PC-9 (cell line): ENCODE measurements at regions not wholly inside any gene's neighbourhood (a gene's known extent, or its start where the extent isn't known, plus 50 kb on each side); places are given as distances from the start of the nearest gene placed in this dataset.
"Not testable (repeated sequence)": the region's sequence is repeated elsewhere in the genome, so short reads cannot be mapped to it uniquely, and the experiment has no call there.

Experiments
- BruUV-seq: library from RNA; stranded (reverse); fragments of 400-500 nt; replicated peaks from 2 replicates; lab custom pipeline; 2021; lab: Mats Ljungman, UMichigan
- CTCF ChIA-PET: fragments of 300-600 bp; sonication (Branson Sonifier 250); formaldehyde crosslinking; loops from one replicate; lab custom pipeline; 2022; ENCODE audit warnings: antibody characterized with exemption; lab: Charles Lee
- POLR2A ChIA-PET: fragments of 300-600 bp; sonication (Branson Sonifier 250); formaldehyde crosslinking; loops from one replicate; lab custom pipeline; 2022; ENCODE audit warnings: antibody characterized with exemption; ENCODE audit not compliant: unreplicated experiment; lab: Charles Lee
- DNase-seq, 2 experiments: peaks; one replicate each; pipeline versions ENCODE4 v3.0.0 to v3.0.0-alpha.2; 2015 to 2022; ENCODE audit warnings: mixed read lengths in 1 of 2
- H2AFZ ChIP-seq: fragments of 200-600 bp; sonication (generic); 2 replicates; pipeline ENCODE4 v1.8.1; 2017; ENCODE audit warnings: antibody characterized with exemption
- H3F3A ChIP-seq: fragments of 200-600 bp; sonication (generic); 2 replicates; pipeline ENCODE4 v1.8.1; 2017; ENCODE audit warnings: antibody characterized with exemption, mild to moderate bottlenecking, low read depth; ENCODE audit not compliant: insufficient read depth
- H3K27ac ChIP-seq: fragments of 200-600 bp; sonication (generic); 2 replicates; pipeline ENCODE4 v1.6.1; 2016; ENCODE audit warnings: mixed run types
- H3K27me3 ChIP-seq: fragments of 200-600 bp; sonication (generic); 2 replicates; pipeline ENCODE4 v1.6.1; 2016; ENCODE audit warnings: low read depth, mixed run types; ENCODE audit not compliant: insufficient read depth
- H3K36me3 ChIP-seq: fragments of 200-600 bp; sonication (generic); 2 replicates; pipeline ENCODE4 v1.6.1; 2016; ENCODE audit warnings: low read depth, mixed run types
- H3K4me1 ChIP-seq: fragments of 200-600 bp; sonication (generic); replicated peaks from 2 replicates; pipeline ENCODE4 v1.6.1; 2016; ENCODE audit warnings: mixed run types; ENCODE audit not compliant: insufficient read depth
- H3K4me2 ChIP-seq: fragments of 200-600 bp; sonication (generic); 2 replicates; pipeline ENCODE4 v1.6.1; 2017; ENCODE audit warnings: mixed run types
- H3K4me3 ChIP-seq: fragments of 200-600 bp; sonication (generic); 2 replicates; pipeline ENCODE4 v1.6.1; 2016; ENCODE audit warnings: mixed run types
- H3K79me2 ChIP-seq: fragments of 200-600 bp; sonication (generic); 2 replicates; pipeline ENCODE4 v1.6.1; 2017; ENCODE audit warnings: low read depth, mixed run types
- H3K9me2 ChIP-seq: fragments of 200-600 bp; sonication (generic); 2 replicates; pipeline ENCODE4 v1.8.1; 2017; ENCODE audit warnings: mild to moderate bottlenecking; ENCODE audit not compliant: insufficient read depth
- H3K9me3 ChIP-seq: fragments of 200-600 bp; sonication (generic); 2 replicates; pipeline ENCODE4 v1.8.1; 2016; ENCODE audit warnings: low read depth; ENCODE audit not compliant: insufficient read depth
- H4K20me1 ChIP-seq: fragments of 200-600 bp; sonication (generic); 2 replicates; pipeline ENCODE4 v1.8.1; 2017; ENCODE audit not compliant: insufficient read depth
- CTCF ChIP-seq: fragments of 200-600 bp; sonication (generic); conservative IDR thresholded peaks from 2 replicates; pipeline ENCODE4 v1.6.1; 2017; ENCODE audit warnings: mixed run types, antibody characterized with exemption, mild to moderate bottlenecking, moderate library complexity
- EZH2 ChIP-seq: fragments of 200-600 bp; sonication (generic); IDR thresholded peaks from 2 replicates; pipeline ENCODE4 v1.8.0; 2017; ENCODE audit warnings: antibody characterized with exemption, low read depth
- intact Hi-C: fragments of 100-400 bp; cut with micrococcal nuclease; formaldehyde crosslinking; loops from one replicate; pipeline ENCODE4 v1.10.0; 2022; ENCODE audit not compliant: unreplicated experiment

DNA sequence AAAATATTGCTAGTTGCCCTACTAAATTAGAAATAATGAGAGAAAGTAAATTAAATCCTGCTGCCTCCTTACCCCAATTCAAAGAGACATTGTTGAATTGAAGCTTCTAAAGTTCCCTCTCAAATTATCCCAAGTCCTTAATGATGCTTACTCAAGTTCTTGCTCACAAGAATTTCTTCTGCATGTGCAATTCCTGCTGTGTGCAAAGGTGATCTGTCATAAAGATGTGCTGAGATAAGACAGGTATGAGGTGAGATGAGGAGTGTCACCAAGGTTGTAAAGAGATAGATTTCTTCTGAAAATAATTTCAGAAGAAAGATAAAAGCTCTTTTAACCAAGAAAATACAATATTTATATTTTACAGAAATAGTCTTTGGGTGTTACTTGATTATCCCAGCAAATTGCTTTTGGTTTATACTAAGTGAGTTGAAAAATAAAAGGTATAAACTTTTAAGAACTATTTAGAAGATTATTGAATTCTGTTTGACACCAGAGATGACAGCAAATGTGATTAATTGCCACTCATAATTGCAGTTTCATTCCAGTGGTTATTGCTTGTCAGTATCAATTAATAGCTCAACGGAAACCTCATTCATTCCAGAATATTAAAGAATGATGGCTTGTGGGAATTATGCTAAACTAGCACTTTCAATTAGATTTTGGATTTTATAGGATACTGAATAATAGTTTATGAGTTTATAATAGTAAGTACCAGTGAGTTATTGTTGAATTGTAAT lies 674.3 kb downstream of the STK39 start:
- H3K36me3 ChIP-seq = no peaks in the 10 kb centered on the region
- CTCF ChIA-PET = no interaction called here
- no peaks in the 10 kb centered on the region for H3K4me1 ChIP-seq
- no peak overlapping the region for H3K27ac ChIP-seq
- DNase-seq = no peak
- no peaks in the 10 kb centered on the region for H3K9me2 ChIP-seq
- no TSS peak for BruUV-seq
- H3K79me2 ChIP-seq = no peaks in the 10 kb centered on the region
- H3K4me2 ChIP-seq = no peak overlapping the region
- no peaks in the 10 kb centered on the region for H3K9me3 ChIP-seq
- no peaks in the 10 kb centered on the region for H4K20me1 ChIP-seq
- intact Hi-C loops = no loop called here
- POLR2A ChIA-PET = no interaction called here
- TF ChIP-seq CTCF (no peak), EZH2 (no peak)
- H2AFZ ChIP-seq = no peak overlapping the region
- no peaks in the 10 kb centered on the region for H3F3A ChIP-seq
- no peaks in the 10 kb centered on the region for H3K27me3 ChIP-seq
- no peak overlapping the region for H3K4me3 ChIP-seq

DNA sequence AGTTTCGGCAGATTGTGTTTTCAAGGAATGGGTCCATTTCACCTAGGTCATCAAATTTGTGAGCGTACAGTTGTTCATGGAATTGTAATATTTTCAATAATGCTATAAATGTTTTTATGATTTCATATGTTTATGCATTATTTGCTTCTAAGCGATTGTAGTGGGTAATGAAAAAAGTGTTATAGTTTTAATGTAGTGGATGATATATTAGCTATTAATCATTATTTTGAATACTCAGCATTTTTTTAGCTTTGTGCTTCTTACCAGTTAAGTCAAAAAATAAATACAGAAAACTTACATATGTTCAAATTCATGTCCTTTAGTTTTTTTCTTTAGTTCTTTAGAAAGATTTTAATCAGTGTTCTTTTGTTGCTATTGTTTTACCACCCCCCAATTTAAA lies 677.0 kb downstream of the STK39 start:
- Histone ChIP-seq H3K79me2 (no peaks in the 10 kb centered on the region), H3K27me3 (no peaks in the 10 kb centered on the region), H3F3A (no peaks in the 10 kb centered on the region), H3K36me3 (no peaks in the 10 kb centered on the region), H4K20me1 (no peaks in the 10 kb centered on the region), H3K9me2 (no peaks in the 10 kb centered on the region), H2AFZ (no peak overlapping the region), H3K4me3 (no peak overlapping the region), H3K4me1 (no peaks in the 10 kb centered on the region), H3K27ac (no peak overlapping the region), H3K4me2 (no peak overlapping the region), H3K9me3 (no peaks in the 10 kb centered on the region)
- DNase-seq = no peak
- ChIA-PET POLR2A (no interaction called here), CTCF (no interaction called here)
- TF ChIP-seq CTCF (no peak), EZH2 (no peak)
- intact Hi-C loops = no loop called here
- no TSS peak for BruUV-seq

GRCh38 chr2:167563885-167564619 lies 675.8 kb downstream of the XIRP2 start:
- H3K9me3 ChIP-seq, POLR2A ChIA-PET, H3K36me3 ChIP-seq, intact Hi-C loops, H3K79me2 ChIP-seq, H3K27ac ChIP-seq, H3K27me3 ChIP-seq, H3K4me3 ChIP-seq, H3K9me2 ChIP-seq, H3F3A ChIP-seq, CTCF ChIA-PET, BruUV-seq, H4K20me1 ChIP-seq, DNase-seq, H2AFZ ChIP-seq, H3K4me2 ChIP-seq, H3K4me1 ChIP-seq: not testable (repeated sequence)

- H3K4me1 ChIP-seq, H3K27me3 ChIP-seq, H3K4me3 ChIP-seq, POLR2A ChIA-PET, CTCF ChIA-PET, H3K9me2 ChIP-seq, H2AFZ ChIP-seq, H3K4me2 ChIP-seq, H3K27ac ChIP-seq, BruUV-seq, intact Hi-C loops, H3K9me3 ChIP-seq, H3K79me2 ChIP-seq, H3F3A ChIP-seq, H4K20me1 ChIP-seq, H3K36me3 ChIP-seq: not testable (repeated sequence)
- peak in 1 of 2 experiments; percentile 3 for DNase-seq
These were observed 670.2 kb downstream of the XIRP2 start for GRCh38 chr2:167558272-167558991.
